ENCODE measurements at regions not wholly inside any gene's neighbourhood (a gene's known extent, or its start where the extent isn't known, plus 50 kb on each side); places are given as distances from the start of the nearest gene placed in this dataset.

DNA sequence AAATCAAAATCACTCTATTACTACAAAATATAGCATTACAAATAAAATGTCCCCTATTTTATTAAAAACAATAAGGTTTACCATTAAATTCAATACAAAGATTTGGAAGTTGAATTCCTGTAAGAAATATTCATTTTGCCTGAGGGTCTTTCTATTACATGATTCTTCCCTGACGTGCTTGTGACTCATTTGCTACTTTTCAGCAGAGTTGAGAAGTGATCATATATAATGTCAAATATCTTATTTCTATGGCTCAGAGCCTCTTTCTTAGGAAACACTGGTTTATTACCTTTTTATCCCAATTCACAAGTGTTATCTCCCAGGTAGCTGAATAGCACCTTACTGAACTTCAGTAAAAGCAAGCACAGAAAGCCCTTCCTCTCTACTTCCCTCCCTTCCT, 65.2 kb upstream of the CNTN5 start:
- H3K4me1 ChIP-seq (ENCODE audit: control insufficient read depth, insufficient read depth, low read length), result no peaks in the 10 kb centered on the region
- H3K18ac ChIP-seq (ENCODE audit: low read depth, low read length), result no peak overlapping the region
- BruUV-seq (replicated peaks), result no TSS peak
- H3K9me1 ChIP-seq (ENCODE audit: insufficient read depth, low read length), result no peaks in the 10 kb centered on the region
- DNase-seq (no peak), ATAC-seq (ENCODE audit: low read depth) (no peak)
- no peak overlapping the region for H2BK120ac ChIP-seq (ENCODE audit: low read depth, low read length)
- ChIA-PET CTCF (no interaction called here), POLR2A (ENCODE audit: unreplicated experiment) (no interaction called here)
- H3K79me1 ChIP-seq (ENCODE audit: low read depth in 1 of 2, low read length in 2 of 2), result no peaks in the 10 kb centered on the region
- H2AK9ac ChIP-seq (replicated peaks; ENCODE audit: low read depth, low read length, poor library complexity), result no peak overlapping the region
- H2BK5ac ChIP-seq (ENCODE audit: low read depth, low read length, poor library complexity, severe bottlenecking), result no peak overlapping the region
- no peak overlapping the region for H3K14ac ChIP-seq (replicated peaks; ENCODE audit: low read depth, low read length)
- no peak overlapping the region for H4K5ac ChIP-seq (ENCODE audit: low read depth, low read length)
- H3K4ac ChIP-seq (ENCODE audit: low read depth, low read length), result no peak overlapping the region
- H2BK20ac ChIP-seq (ENCODE audit: low read depth, low read length), result no peak overlapping the region
- H3K4me3 ChIP-seq (ENCODE audit: insufficient read depth, low read depth, low read length), result no peak overlapping the region
- H3K9me3 ChIP-seq (ENCODE audit: control insufficient read depth, insufficient read depth, low read length), result peaks cover 2% of the 10 kb centered on the region
- H3K27me3 ChIP-seq (ENCODE audit: control insufficient read depth, insufficient read depth, low read length), result no peaks in the 10 kb centered on the region
- dilution Hi-C loops (cut with HindIII; ENCODE audit: low sequenced_read_pairs, unreplicated experiment) (no loop called here), intact Hi-C loops (cut with micrococcal nuclease) (no loop called here), in situ Hi-C loops (cut with MboI; ENCODE audit: low sequenced_read_pairs) (no loop called here)
- H2AFZ ChIP-seq (replicated peaks; ENCODE audit: low read length, poor library complexity), result no peak overlapping the region
- no peaks in the 10 kb centered on the region for H3K36me3 ChIP-seq (ENCODE audit: control insufficient read depth, insufficient read depth, low read length)
- H2BK15ac ChIP-seq (ENCODE audit: low read depth, low read length), result no peak overlapping the region
- no peak overlapping the region for H2AK5ac ChIP-seq (ENCODE audit: low read depth, low read length)
- no peaks in the 10 kb centered on the region for H4K20me1 ChIP-seq (ENCODE audit: insufficient read depth, low read length)
- no CpG with 5 or more reads among the region's 1 CpG for WGBS, 2 experiments (ENCODE audit: extremely low coverage in 2 of 2, insufficient read length in 1 of 2)
- H3K23ac ChIP-seq (ENCODE audit: low read depth, low read length), result no peak overlapping the region
- H3K27ac ChIP-seq (ENCODE audit: insufficient read depth, low read length), result no peak overlapping the region
- no peak overlapping the region for H4K8ac ChIP-seq (ENCODE audit: low read depth in 2 of 2, low read length in 2 of 2)
- no peak overlapping the region for H3K9ac ChIP-seq (ENCODE audit: low read depth, low read length)
- H4K91ac ChIP-seq (ENCODE audit: insufficient read depth, low read depth, low read length), result no peak overlapping the region
- H3K56ac ChIP-seq (ENCODE audit: extremely low read depth, insufficient read depth, low read length), result no peak overlapping the region
- TF ChIP-seq RFX5 (IDR thresholded peaks at IDR 0.05; ENCODE audit: low read depth, low read length) (no peak), ELK1 (IDR thresholded peaks at IDR 0.05; ENCODE audit: borderline replicate concordance, low read depth, low read length) (no peak), RAD21 (IDR thresholded peaks at IDR 0.05; ENCODE audit: low read length) (no peak), SMC3 (IDR thresholded peaks at IDR 0.05; ENCODE audit: low read depth, low read length) (no peak), MAZ (IDR thresholded peaks at IDR 0.05; ENCODE audit: borderline replicate concordance, low read depth, low read length) (no peak), FOS (IDR thresholded peaks at IDR 0.05; ENCODE audit: low read depth, low read length) (no peak), CTCF (conservative IDR thresholded peaks at IDR 0.05; ENCODE audit: low read depth, low read length) (no peak), BHLHE40 (IDR thresholded peaks at IDR 0.05; ENCODE audit: low read depth, low read length) (no peak), POLR2A (IDR thresholded peaks at IDR 0.05; ENCODE audit: low read depth, low read length) (no peak), USF2 (IDR thresholded peaks at IDR 0.05; ENCODE audit: low read depth, low read length) (no peak), MAFK (IDR thresholded peaks at IDR 0.05; ENCODE audit: low read depth, low read length) (no peak), MXI1 (IDR thresholded peaks at IDR 0.05; ENCODE audit: borderline replicate concordance, low read depth, low read length) (no peak), CHD1 (IDR thresholded peaks at IDR 0.05; ENCODE audit: low read depth, low read length) (no peak), NFE2L2 (IDR thresholded peaks at IDR 0.05; ENCODE audit: low read depth, low read length) (no peak), RCOR1 (IDR thresholded peaks at IDR 0.05; ENCODE audit: insufficient replicate concordance, low read length) (no peak), CEBPB (IDR thresholded peaks at IDR 0.05; ENCODE audit: low read depth, low read length) (no peak)
- H3K4me2 ChIP-seq (ENCODE audit: low read depth, low read length), result no peak overlapping the region

Measured in IMR-90 (cell line).